OCI-LY3 (cell line): ENCODE measurements at regions not wholly inside any gene's neighbourhood (a gene's known extent, or its start where the extent isn't known, plus 50 kb on each side); places are given as distances from the start of the nearest gene placed in this dataset.
A peak's percentile ranks its signal among the peaks of the same experiment; 100 is the strongest.

Experiments
- H2AFZ ChIP-seq: fragments of 200-600, 300-600 bp; shearing (Covaris generic); 2 replicates; pipeline ENCODE4 v1.6.0; 2014; ENCODE audit warnings: antibody characterized with exemption, low read depth, low read length
- H3K27ac ChIP-seq: fragments of 200-600, 300-600 bp; sonication (generic); 2 replicates; pipeline ENCODE4 v1.5.1; 2014; ENCODE audit warnings: mild to moderate bottlenecking, low read length, moderate library complexity, mixed read lengths
- H3K27me3 ChIP-seq: fragments of 200-600, 300-600 bp; sonication (generic); 2 replicates; pipeline ENCODE4 v1.6.1; 2014; ENCODE audit warnings: low read depth, low read length, mixed read lengths
- H3K36me3 ChIP-seq: fragments of 200-600, 300-600 bp; sonication (generic); replicated peaks from 2 replicates; pipeline ENCODE3; 2014; ENCODE audit warnings: low read depth, low read length, mixed read lengths
- H3K4me1 ChIP-seq: fragments of 300-600, 200-600 bp; sonication (generic); 2 replicates; pipeline ENCODE4 v1.6.1; 2014; ENCODE audit warnings: low read length, mixed read lengths
- H3K4me2 ChIP-seq: fragments of 200-600, 300-600 bp; sonication (generic); 2 replicates; pipeline ENCODE4 v1.6.1; 2014; ENCODE audit warnings: low read length, mixed read lengths
- H3K4me3 ChIP-seq: fragments of 300-600, 200-600 bp; sonication (generic); 2 replicates; pipeline ENCODE4 v1.5.1; 2014; ENCODE audit warnings: antibody characterized with exemption, mild to moderate bottlenecking, low read length, moderate library complexity
- H3K79me2 ChIP-seq: fragments of 300-600, 200-600 bp; shearing (Covaris generic); 2 replicates; pipeline ENCODE4 v1.6.1; 2014; ENCODE audit warnings: mild to moderate bottlenecking, low read length, mixed read lengths
- H3K9ac ChIP-seq: fragments of 300-600, 200-600 bp; shearing (Covaris generic); 2 replicates; pipeline ENCODE4 v1.6.0; 2014; ENCODE audit warnings: mild to moderate bottlenecking, low read length, moderate library complexity
- H3K9me3 ChIP-seq: fragments of 200-600, 300-600 bp; shearing (Covaris generic); 2 replicates; pipeline ENCODE4 v1.6.1; 2014; ENCODE audit warnings: low read length, mixed read lengths; ENCODE audit not compliant: insufficient read depth
- H4K20me1 ChIP-seq: fragments of 200-600, 300-600 bp; sonication (generic); 2 replicates; pipeline ENCODE4 v1.6.1; 2016; ENCODE audit warnings: low read length, mixed read lengths; ENCODE audit not compliant: insufficient read depth
- EZH2phosphoT487 ChIP-seq: fragments of 200-600 bp; shearing (Covaris generic); IDR thresholded peaks from 2 replicates; pipeline ENCODE4 v1.6.1; 2018; ENCODE audit warnings: antibody characterized with exemption, mixed run types, low read depth
- TF ChIP-seq, protein P1 (sequence below): fragments of 200-600, 300-600 bp; sonication (generic); IDR thresholded peaks from 2 replicates; pipeline ENCODE4 v1.5.1; 2014; ENCODE audit warnings: antibody characterized with exemption, low read length, low read depth

DNA sequence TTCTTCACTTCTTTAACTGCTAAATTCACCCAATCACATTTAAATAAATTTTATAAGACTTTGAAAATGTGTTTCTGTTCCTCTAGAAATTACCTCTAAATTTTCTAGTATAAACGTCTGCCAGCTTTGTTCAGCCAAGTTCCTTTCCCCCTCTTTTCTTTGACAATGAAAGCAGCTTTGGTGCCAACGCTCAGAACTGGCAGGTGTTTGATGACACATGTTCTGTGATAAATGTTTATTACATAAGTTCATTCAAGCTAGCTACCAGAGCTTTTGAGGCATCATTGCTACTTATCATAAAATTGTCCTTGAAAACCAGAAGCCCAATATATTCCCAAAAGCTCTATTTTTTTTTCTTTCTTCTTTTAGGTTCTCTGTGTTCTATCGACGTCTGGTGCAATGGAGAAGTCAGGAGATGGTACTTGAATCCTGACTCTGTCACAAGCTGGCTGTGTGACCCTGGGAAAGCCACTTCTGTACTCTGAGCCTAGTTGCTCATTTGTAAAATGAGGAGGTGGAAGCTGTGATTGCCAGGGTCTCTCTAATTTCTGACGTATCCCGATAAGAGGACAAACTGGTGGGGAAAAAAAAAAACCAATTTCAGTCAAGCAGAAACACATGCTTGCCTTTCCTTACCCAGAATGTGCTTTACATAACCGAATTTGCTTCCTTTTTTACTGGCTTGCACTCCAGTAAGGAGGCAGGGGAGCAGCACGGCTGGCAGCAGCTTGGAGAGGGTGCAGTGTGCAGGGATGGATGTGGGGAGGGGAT is 187.1 kb upstream of the LPP start:
- no peak for TF ChIP-seq EZH2phosphoT487
- TF ChIP-seq, protein P1, sequence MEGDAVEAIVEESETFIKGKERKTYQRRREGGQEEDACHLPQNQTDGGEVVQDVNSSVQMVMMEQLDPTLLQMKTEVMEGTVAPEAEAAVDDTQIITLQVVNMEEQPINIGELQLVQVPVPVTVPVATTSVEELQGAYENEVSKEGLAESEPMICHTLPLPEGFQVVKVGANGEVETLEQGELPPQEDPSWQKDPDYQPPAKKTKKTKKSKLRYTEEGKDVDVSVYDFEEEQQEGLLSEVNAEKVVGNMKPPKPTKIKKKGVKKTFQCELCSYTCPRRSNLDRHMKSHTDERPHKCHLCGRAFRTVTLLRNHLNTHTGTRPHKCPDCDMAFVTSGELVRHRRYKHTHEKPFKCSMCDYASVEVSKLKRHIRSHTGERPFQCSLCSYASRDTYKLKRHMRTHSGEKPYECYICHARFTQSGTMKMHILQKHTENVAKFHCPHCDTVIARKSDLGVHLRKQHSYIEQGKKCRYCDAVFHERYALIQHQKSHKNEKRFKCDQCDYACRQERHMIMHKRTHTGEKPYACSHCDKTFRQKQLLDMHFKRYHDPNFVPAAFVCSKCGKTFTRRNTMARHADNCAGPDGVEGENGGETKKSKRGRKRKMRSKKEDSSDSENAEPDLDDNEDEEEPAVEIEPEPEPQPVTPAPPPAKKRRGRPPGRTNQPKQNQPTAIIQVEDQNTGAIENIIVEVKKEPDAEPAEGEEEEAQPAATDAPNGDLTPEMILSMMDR, result no peak
- no peak overlapping the region for H3K9ac ChIP-seq
- no peaks in the 10 kb centered on the region for H3K79me2 ChIP-seq
- peaks cover 86% of the 10 kb centered on the region for H3K4me1 ChIP-seq
- peak overlapping the region; percentile 45 for H3K4me2 ChIP-seq
- H3K36me3 ChIP-seq, result no peaks in the 10 kb centered on the region
- peaks cover 10% of the 10 kb centered on the region; the same call in 1 of the 2 replicates for H3K9me3 ChIP-seq
- no peak overlapping the region for H3K4me3 ChIP-seq
- H3K27ac ChIP-seq, result no peak overlapping the region
- H2AFZ ChIP-seq, result no peak overlapping the region
- H4K20me1 ChIP-seq, result no peaks in the 10 kb centered on the region
- H3K27me3 ChIP-seq, result peaks cover 35% of the 10 kb centered on the region

DNA sequence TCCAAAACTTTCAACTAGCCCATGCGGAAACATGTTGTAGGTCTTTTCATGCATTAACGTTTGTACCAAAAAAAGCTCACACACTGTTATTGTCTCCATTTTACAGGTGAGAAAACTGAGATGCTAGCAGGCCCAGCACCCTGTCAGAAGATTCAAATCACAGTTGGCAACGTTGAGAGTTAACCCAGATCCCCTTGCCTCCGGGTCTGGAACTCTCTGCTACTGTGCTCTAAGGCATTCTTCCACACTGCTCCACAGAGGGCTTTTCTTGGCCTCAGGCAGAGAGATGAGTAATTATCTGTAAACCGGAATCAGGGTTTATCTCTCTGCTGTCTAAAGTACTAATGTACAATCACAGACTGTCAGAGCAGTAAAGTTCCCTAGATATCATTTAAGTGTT is 186.0 kb upstream of the LPP start:
- Histone ChIP-seq H3K27ac (no peak overlapping the region), H3K79me2 (no peaks in the 10 kb centered on the region), H3K9ac (no peak overlapping the region), H3K36me3 (no peaks in the 10 kb centered on the region), H2AFZ (no peak overlapping the region), H4K20me1 (no peaks in the 10 kb centered on the region), H3K4me1 (peaks cover 87% of the 10 kb centered on the region), H3K4me3 (no peak overlapping the region), H3K27me3 (peaks cover 37% of the 10 kb centered on the region), H3K4me2 (no peak overlapping the region), H3K9me3 (peaks cover 10% of the 10 kb centered on the region; the same call in 1 of the 2 replicates)
- no peak for TF ChIP-seq EZH2phosphoT487
- TF ChIP-seq, protein P1, result no peak

DNA sequence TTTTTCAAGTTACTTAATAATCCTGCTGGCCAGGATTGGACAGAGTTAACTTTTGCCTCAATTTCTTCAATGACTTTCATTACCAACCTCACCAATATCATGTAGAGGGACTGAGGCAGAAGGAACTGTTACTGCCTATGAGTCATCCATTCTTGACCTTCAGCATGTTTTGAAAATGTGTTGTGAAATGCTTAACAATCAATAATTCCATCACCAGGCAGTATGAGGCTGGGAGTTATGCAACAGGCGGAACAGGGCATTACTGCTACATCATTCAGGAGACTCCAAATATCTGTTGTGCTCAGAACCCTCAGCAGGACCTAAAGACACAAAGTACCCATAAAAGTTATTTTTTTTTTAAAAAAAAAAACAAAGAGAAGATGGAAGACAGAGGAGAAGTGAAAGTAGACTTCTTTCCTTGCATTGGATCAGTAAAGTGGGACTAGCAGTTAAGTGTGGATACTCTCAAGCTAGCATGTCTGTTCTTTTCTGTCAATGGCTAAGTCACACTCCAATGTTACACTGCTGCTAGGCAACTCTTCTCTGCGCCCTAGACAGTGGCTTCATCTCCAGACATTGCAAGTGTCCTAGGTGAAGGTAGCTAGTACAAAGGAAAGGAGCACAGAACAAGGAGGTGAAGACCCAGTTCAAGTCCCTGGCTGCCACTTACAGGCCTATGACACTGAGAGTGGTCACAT is 184.9 kb upstream of the LPP start:
- H2AFZ ChIP-seq, result no peak overlapping the region
- no peaks in the 10 kb centered on the region for H4K20me1 ChIP-seq
- H3K27ac ChIP-seq, result peak overlapping the region; percentile 63
- H3K9ac ChIP-seq, result no peak overlapping the region
- peaks cover 86% of the 10 kb centered on the region for H3K4me1 ChIP-seq
- H3K27me3 ChIP-seq, result peaks cover 37% of the 10 kb centered on the region
- peaks cover 6% of the 10 kb centered on the region; the same call in 1 of the 2 replicates for H3K9me3 ChIP-seq
- H3K79me2 ChIP-seq, result no peaks in the 10 kb centered on the region
- peak overlapping the region; percentile 53 for H3K4me2 ChIP-seq
- H3K4me3 ChIP-seq, result no peak overlapping the region
- TF ChIP-seq, protein P1, result no peak
- no peak for TF ChIP-seq EZH2phosphoT487
- no peaks in the 10 kb centered on the region for H3K36me3 ChIP-seq

DNA sequence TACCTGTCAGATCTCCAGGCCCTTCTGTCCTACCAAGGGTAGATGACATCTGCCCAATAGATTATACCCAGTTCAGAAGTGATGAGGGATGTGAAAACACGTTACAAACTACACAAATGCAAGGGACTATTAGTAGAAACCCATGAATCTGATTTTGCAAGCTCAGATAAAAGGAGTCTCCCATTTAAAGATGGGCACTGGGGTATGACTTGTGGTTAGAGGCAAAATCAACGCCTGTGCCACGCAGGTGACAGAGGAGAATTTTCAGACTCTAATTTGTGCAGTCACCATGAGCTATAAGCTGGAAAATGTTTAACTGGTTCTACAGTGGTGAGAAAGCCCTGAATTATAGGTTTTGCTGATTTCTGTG is 184.4 kb upstream of the LPP start:
- Histone ChIP-seq H4K20me1 (no peaks in the 10 kb centered on the region), H3K4me2 (peak overlapping the region; percentile 53), H3K9ac (no peak overlapping the region), H3K27ac (peak overlapping the region; percentile 63), H3K9me3 (peaks cover 6% of the 10 kb centered on the region; the same call in 1 of the 2 replicates), H3K4me3 (no peak overlapping the region), H3K79me2 (no peaks in the 10 kb centered on the region), H2AFZ (no peak overlapping the region), H3K36me3 (no peaks in the 10 kb centered on the region), H3K4me1 (peaks cover 88% of the 10 kb centered on the region), H3K27me3 (peaks cover 36% of the 10 kb centered on the region)
- 0 out of 2 replicates have a peak, but pooled peaks have one; percentile 51 for TF ChIP-seq EZH2phosphoT487
- TF ChIP-seq, protein P1, result no peak
